GM12878 (cell line): ENCODE measurements at regions not wholly inside any gene's neighbourhood (a gene's known extent, or its start where the extent isn't known, plus 50 kb on each side); places are given as distances from the start of the nearest gene placed in this dataset.

Experiments used
- ATAC-seq: fragments of 200-7000 bp; cut with Tn5 transposase; 3 replicates; pipeline ENCODE4 v1.9.1; 2020; ENCODE audit warnings: mild to moderate bottlenecking, moderate library complexity
- BruUV-seq: library from RNA; stranded (reverse); fragments of 400-500 nt; replicated peaks from 2 replicates; lab custom pipeline; 2021; lab: Mats Ljungman, UMichigan
- CTCF ChIA-PET: fragments of 300-600 bp; sonication (Branson Sonifier 250); formaldehyde crosslinking; extraction: SDS; loops from one replicate; lab custom pipeline; 2021; ENCODE audit warnings: inconsistent platforms; lab: Yijun Ruan, JAX
- POLR2A ChIA-PET: fragments of 350-600 bp; formaldehyde crosslinking; extraction: SDS; loops from one replicate; lab custom pipeline; 2021; ENCODE audit warnings: inconsistent platforms; lab: Charles Lee
- RAD21 ChIA-PET: fragments of 300-600 bp; sonication (Branson Sonifier 250); formaldehyde crosslinking; loops from one replicate; lab custom pipeline; 2023; ENCODE audit warnings: antibody characterized with exemption; ENCODE audit not compliant: unreplicated experiment; lab: Charles Lee
- SMC1A ChIA-PET: fragments of 300-600 bp; sonication (Branson Sonifier 250); formaldehyde crosslinking; loops from one replicate; lab custom pipeline; 2023; ENCODE audit not compliant: unreplicated experiment, uncharacterized antibody; lab: Charles Lee
- DNase-seq: peaks from one replicate; pipeline ENCODE4 v3.0.0-alpha.2; 2011; ENCODE audit warnings: low read depth, low spot score
- FAIRE-seq: peaks from 3 replicates; lab custom pipeline; 2011; peaks lifted over from hg19 to GRCh38; lab: Jason Lieb, UNC
- H2AFZ ChIP-seq: 2 replicates; pipeline ENCODE4 v1.6.0; 2011; ENCODE audit warnings: low read depth, low read length, control low read depth; ENCODE audit not compliant: control insufficient read depth
- H3K27ac ChIP-seq: 2 replicates; pipeline ENCODE4 v1.5.1; 2011; ENCODE audit warnings: control low read depth; ENCODE audit not compliant: control insufficient read depth, insufficient read depth
- H3K27me3 ChIP-seq, 2 experiments: replicated peaks in 1 of 2; 2 replicates each; pipeline versions ENCODE4 v1.6.0 to v1.6.1; 2011; ENCODE audit warnings: low read length in 1 of 2; ENCODE audit not compliant: control insufficient read depth in 2 of 2, insufficient read depth in 2 of 2
- H3K36me3 ChIP-seq, 2 experiments: 2 replicates each; pipeline ENCODE4 v1.5.1; 2011; ENCODE audit warnings: low read length in 1 of 2; ENCODE audit not compliant: control insufficient read depth in 2 of 2, insufficient read depth in 2 of 2
- H3K4me1 ChIP-seq: 2 replicates; pipeline ENCODE4 v1.6.1; 2011; ENCODE audit warnings: mild to moderate bottlenecking, low read length, moderate library complexity, mixed read lengths; ENCODE audit not compliant: control insufficient read depth, insufficient read depth
- H3K4me2 ChIP-seq: 2 replicates; pipeline ENCODE4 v1.6.0; 2011; ENCODE audit warnings: control low read depth; ENCODE audit not compliant: control insufficient read depth, insufficient read depth
- H3K4me3 ChIP-seq: fragments of 200-600 bp; sonication (generic); 2 replicates; pipeline ENCODE4 v1.5.1; 2016
- H3K79me2 ChIP-seq: 2 replicates; pipeline ENCODE4 v1.6.0; 2011; ENCODE audit warnings: low read length; ENCODE audit not compliant: control insufficient read depth, insufficient read depth
- H3K9ac ChIP-seq: 2 replicates; pipeline ENCODE4 v1.8.0; 2011; ENCODE audit warnings: low read length, control low read depth, mixed read lengths; ENCODE audit not compliant: control insufficient read depth, insufficient read depth
- H3K9me3 ChIP-seq: replicated peaks from 3 replicates; pipeline ENCODE4 v1.5.1; 2011; ENCODE audit warnings: mild to moderate bottlenecking, low read length; ENCODE audit not compliant: control insufficient read depth, insufficient read depth
- H4K20me1 ChIP-seq: 2 replicates; pipeline ENCODE4 v1.6.0; 2011; ENCODE audit not compliant: control insufficient read depth, insufficient read depth
- ATF3 ChIP-seq: IDR thresholded peaks from 2 replicates; pipeline ENCODE4 v1.6.1; 2011; ENCODE audit warnings: low read depth, mild to moderate bottlenecking, low read length, moderate library complexity, borderline replicate concordance; ENCODE audit errors: extremely low read depth
- BCL3 ChIP-seq: IDR thresholded peaks from 2 replicates; pipeline ENCODE4 v1.6.1; 2011; ENCODE audit warnings: borderline replicate concordance, low read depth, mild to moderate bottlenecking, moderate library complexity, low read length; ENCODE audit not compliant: insufficient read depth, poor library complexity, severe bottlenecking
- BCLAF1 ChIP-seq: fragments of 450-650 bp; IDR thresholded peaks from 2 replicates; pipeline ENCODE4 v1.6.1; 2017; ENCODE audit warnings: antibody characterized with exemption, mild to moderate bottlenecking, moderate library complexity
- BMI1 ChIP-seq: fragments of 450-650 bp; IDR thresholded peaks from 2 replicates; pipeline ENCODE4 v1.6.1; 2016; ENCODE audit warnings: mild to moderate bottlenecking, moderate library complexity, borderline replicate concordance
- CBX5 ChIP-seq: sonication (generic); IDR thresholded peaks from 2 replicates; pipeline ENCODE4 v1.6.1; 2016; ENCODE audit warnings: low read depth, moderate library complexity, mild to moderate bottlenecking, inconsistent platforms
- CREB1 ChIP-seq: IDR thresholded peaks from 2 replicates; pipeline ENCODE4 v1.6.1; 2012; ENCODE audit warnings: low read depth, mild to moderate bottlenecking, inconsistent platforms
- CREM ChIP-seq: IDR thresholded peaks from 2 replicates; pipeline ENCODE4 v1.6.1; 2014; ENCODE audit warnings: antibody characterized with exemption, low read depth
- EGR1 ChIP-seq, 2 experiments: IDR thresholded peaks; 1 replicate in 1 of 2; 2 replicates in 1 of 2; pipeline ENCODE4 v1.6.1; 2011 to 2012; ENCODE audit warnings: low read depth in 2 of 2, low read length in 2 of 2, borderline replicate concordance in 1 of 2, mild to moderate bottlenecking in 1 of 2, moderate library complexity in 1 of 2
- EZH2 ChIP-seq: IDR thresholded peaks from 2 replicates; pipeline ENCODE4 v1.6.1; 2012; ENCODE audit warnings: low read depth, mild to moderate bottlenecking, control low read depth, inconsistent platforms, low read length, borderline replicate concordance; ENCODE audit not compliant: control insufficient read depth
- HSF1 ChIP-seq: fragments of 150-350 bp; IDR thresholded peaks from 2 replicates; pipeline ENCODE4 v1.6.1; 2014; ENCODE audit warnings: mild to moderate bottlenecking, low read depth, low read length
- IKZF1 ChIP-seq: fragments of 450-650 bp; conservative IDR thresholded peaks from 2 replicates; pipeline ENCODE4 v1.6.1; 2017; ENCODE audit warnings: antibody characterized with exemption, mild to moderate bottlenecking
- IRF4 ChIP-seq: IDR thresholded peaks from 2 replicates; pipeline ENCODE4 v1.6.1; 2011; ENCODE audit warnings: low read depth, low read length
- LARP7 ChIP-seq: fragments of 450-650 bp; IDR thresholded peaks from 2 replicates; pipeline ENCODE4 v1.6.1; 2017; ENCODE audit warnings: mild to moderate bottlenecking
- MYB ChIP-seq: fragments of 150-350 bp; IDR thresholded peaks from 2 replicates; pipeline ENCODE4 v1.6.1; 2014; ENCODE audit warnings: mild to moderate bottlenecking, low read depth, low read length, borderline replicate concordance
- NRF1 ChIP-seq: conservative IDR thresholded peaks from 2 replicates; pipeline ENCODE4 v1.6.1; 2011; ENCODE audit warnings: mild to moderate bottlenecking, low read depth, low read length, improper control_type of control experiment
- SMAD1 ChIP-seq: fragments of 450-650 bp; IDR thresholded peaks from 2 replicates; pipeline ENCODE4 v1.6.1; 2018; ENCODE audit warnings: mild to moderate bottlenecking, low read depth; ENCODE audit not compliant: partially characterized antibody
- TARDBP ChIP-seq: IDR thresholded peaks from 2 replicates; pipeline ENCODE4 v1.6.1; 2016; ENCODE audit warnings: borderline replicate concordance
- WGBS: methylation state at CpG from one replicate; pipeline ENCODE4 v1.1.6; 2016; ENCODE audit warnings: low lambda C conversion rate; ENCODE audit not compliant: insufficient replicate concordance, insufficient coverage; ENCODE audit errors: missing lambda C conversion rate; 5-methylcytosine and 5-hydroxymethylcytosine counted together
- in situ Hi-C: fragments of 300-500 bp; cut with MboI; formaldehyde crosslinking; loops from 9 replicates; pipeline ENCODE4 v1.14.3; 2018; ENCODE audit warnings: mixed read lengths
- intact Hi-C: fragments of 100-400 bp; cut with micrococcal nuclease; formaldehyde crosslinking; loops from one replicate; pipeline ENCODE4 v1.14.2; 2022; ENCODE audit not compliant: unreplicated experiment

- intact Hi-C loops, result no loop called here
- RAD21 ChIA-PET, result interaction anchor here (1.1 kb wide), 1 partner anchor 18 kb away, joined by 3 read pairs; no protein-coding TSS in a partner anchor
- no peak for TF ChIP-seq HSF1
- TF ChIP-seq BCLAF1, result no peak
- no peak for TF ChIP-seq MYB
- no peak for TF ChIP-seq EGR1 (IDR thresholded peaks at IDR 0.05; ENCODE audit: borderline replicate concordance in 1 of 2, low read depth in 2 of 2, low read length in 2 of 2)
- no peak for TF ChIP-seq TARDBP
- no peak for TF ChIP-seq BCL3
- no peak for TF ChIP-seq CREM
- TF ChIP-seq IRF4, result no peak
- no peak for TF ChIP-seq LARP7
- no peak for TF ChIP-seq ATF3
- TF ChIP-seq EZH2, result no peak
- TF ChIP-seq BMI1, result no peak
- no peak for TF ChIP-seq CREB1
- no peak for TF ChIP-seq IKZF1
- no peak for TF ChIP-seq CBX5
- TF ChIP-seq NRF1, result no peak
- TF ChIP-seq SMAD1, result no peak
Observed at GRCh38 chr6:6474170-6474920, 114.2 kb upstream of the LY86 start.

More at GRCh38 chr6:6474170-6474920, 114.2 kb upstream of the LY86 start:
- H2AFZ ChIP-seq, result no peak overlapping the region
- DNase-seq, result no peak
- FAIRE-seq, result no peak
- ChIA-PET CTCF (interaction anchor here (0.6 kb wide), 1 partner anchor 22 kb away, joined by 3 read pairs; no protein-coding TSS in a partner anchor), SMC1A (interaction anchor here (0.7 to 2.8 kb wide), 6 partner anchors 13 to 79 kb away, joined by 3 to 6 read pairs (median 4); no protein-coding TSS in a partner anchor), POLR2A (no interaction called here)
- BruUV-seq, result no TSS peak
- H3K27me3 ChIP-seq, result no peaks in the 10 kb centered on the region
- no peaks in the 10 kb centered on the region for H4K20me1 ChIP-seq
- no peak overlapping the region for H3K4me3 ChIP-seq
- no peak overlapping the region for H3K4me2 ChIP-seq
- no peak overlapping the region for H3K9ac ChIP-seq
- no peaks in the 10 kb centered on the region for H3K4me1 ChIP-seq
- no peaks in the 10 kb centered on the region; the same call in 2 of the 3 replicates for H3K9me3 ChIP-seq
- in situ Hi-C loops, result no loop called here
- H3K36me3 ChIP-seq, result peaks cover 0 to 2% of the 10 kb centered on the region in 2 experiments; a peak in 1 of 4 replicates
- H3K79me2 ChIP-seq, result no peaks in the 10 kb centered on the region
- H3K27ac ChIP-seq, result no peak overlapping the region
- WGBS, result 91% methylated on average over 11 of the region's 11 CpGs
- ATAC-seq, result no peak
